Breast epithelium (tissue), 4 donors: ENCODE measurements at regions not wholly inside any gene's neighbourhood (a gene's known extent, or its start where the extent isn't known, plus 50 kb on each side); places are given as distances from the start of the nearest gene placed in this dataset.

Source experiments
- DNase-seq, 2 donors: peaks; one replicate each; pipeline ENCODE4 v3.0.0-alpha.2; 2019; ENCODE audit warnings: low spot score in 2 of 2
- H3K27ac ChIP-seq, 2 donors: fragments of 200-600 bp; sonication (generic) in 1 of 2; one replicate each; pipeline ENCODE4 v1.5.1; 2016 to 2019; ENCODE audit warnings: mild to moderate bottlenecking in 1 of 2
- H3K27me3 ChIP-seq, 2 donors: fragments of 200-600 bp; sonication (generic) in 1 of 2; one replicate each; pipeline versions ENCODE4 v1.5.1 to v1.6.0; 2017 to 2019; ENCODE audit warnings: control low read depth in 1 of 2, mild to moderate bottlenecking in 1 of 2
- H3K36me3 ChIP-seq: fragments of 200-600 bp; one replicate; pipeline ENCODE4 v1.5.1; 2019
- H3K4me1 ChIP-seq, 2 donors: fragments of 200-600 bp; sonication (generic); one replicate each; pipeline ENCODE4 v1.5.1; 2016 to 2019; ENCODE audit warnings: control low read depth in 1 of 2
- H3K4me3 ChIP-seq, 3 donors: fragments of 200-600 bp; sonication (generic); 1 replicate in 2 of 3; 2 replicates in 1 of 3; pipeline ENCODE4 v1.5.1; 2016 to 2019; ENCODE audit warnings: mild to moderate bottlenecking in 3 of 3, moderate library complexity in 2 of 3
- H3K9me3 ChIP-seq, 2 donors: fragments of 200-600 bp; sonication (generic) in 1 of 2; one replicate each; pipeline ENCODE4 v1.5.1; 2016 to 2019; ENCODE audit warnings: control low read depth in 1 of 2
- POLR2A ChIP-seq: fragments of 450-650 bp; IDR thresholded peaks from one replicate; pipeline ENCODE4 v1.6.1; 2016; ENCODE audit warnings: antibody characterized with exemption, mild to moderate bottlenecking, moderate library complexity
- POLR2AphosphoS5 ChIP-seq, 3 donors: sonication (generic); formaldehyde crosslinking; IDR thresholded peaks; one replicate each; pipeline ENCODE4 v1.6.1; 2017; ENCODE audit warnings: antibody characterized with exemption in 3 of 3
- intact Hi-C: fragments of 100-400 bp; cut with DNase I; formaldehyde crosslinking; loops from one replicate; pipeline ENCODE4 v1.15.1; 2023; ENCODE audit warnings: low total_unique reads
- TF ChIP-seq, protein P1 (sequence below), 3 donors: fragments of 450-650 bp; IDR thresholded peaks; one replicate each; pipeline ENCODE4 v1.5.1; 2016 to 2017; ENCODE audit warnings: antibody characterized with exemption in 3 of 3, mild to moderate bottlenecking in 3 of 3, moderate library complexity in 3 of 3

DNA sequence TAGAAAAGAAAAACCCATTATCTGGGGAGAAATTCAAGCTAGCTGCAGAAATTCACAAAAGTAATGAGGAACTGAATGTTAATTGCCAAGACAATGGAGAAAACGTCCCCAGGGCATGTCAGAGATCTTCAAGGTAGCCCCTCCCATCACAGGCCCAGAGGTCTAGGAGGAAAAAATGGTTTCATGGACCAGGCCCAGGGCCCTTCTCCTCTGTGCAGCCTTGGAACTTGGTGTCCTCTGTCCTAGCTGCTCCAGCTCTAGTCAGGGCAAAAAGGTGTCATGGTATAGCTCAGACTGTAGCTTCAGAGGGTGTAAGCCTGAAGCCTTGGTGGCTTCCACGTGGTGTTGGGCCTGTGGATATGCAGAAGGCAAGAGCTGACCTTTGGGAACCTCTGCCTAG, 411.8 kb downstream of the ADRA2A start:
- TF ChIP-seq, protein P1, sequence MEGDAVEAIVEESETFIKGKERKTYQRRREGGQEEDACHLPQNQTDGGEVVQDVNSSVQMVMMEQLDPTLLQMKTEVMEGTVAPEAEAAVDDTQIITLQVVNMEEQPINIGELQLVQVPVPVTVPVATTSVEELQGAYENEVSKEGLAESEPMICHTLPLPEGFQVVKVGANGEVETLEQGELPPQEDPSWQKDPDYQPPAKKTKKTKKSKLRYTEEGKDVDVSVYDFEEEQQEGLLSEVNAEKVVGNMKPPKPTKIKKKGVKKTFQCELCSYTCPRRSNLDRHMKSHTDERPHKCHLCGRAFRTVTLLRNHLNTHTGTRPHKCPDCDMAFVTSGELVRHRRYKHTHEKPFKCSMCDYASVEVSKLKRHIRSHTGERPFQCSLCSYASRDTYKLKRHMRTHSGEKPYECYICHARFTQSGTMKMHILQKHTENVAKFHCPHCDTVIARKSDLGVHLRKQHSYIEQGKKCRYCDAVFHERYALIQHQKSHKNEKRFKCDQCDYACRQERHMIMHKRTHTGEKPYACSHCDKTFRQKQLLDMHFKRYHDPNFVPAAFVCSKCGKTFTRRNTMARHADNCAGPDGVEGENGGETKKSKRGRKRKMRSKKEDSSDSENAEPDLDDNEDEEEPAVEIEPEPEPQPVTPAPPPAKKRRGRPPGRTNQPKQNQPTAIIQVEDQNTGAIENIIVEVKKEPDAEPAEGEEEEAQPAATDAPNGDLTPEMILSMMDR (IDR thresholded peaks at IDR 0.05), result no peak
- TF ChIP-seq POLR2AphosphoS5 (IDR thresholded peaks at IDR 0.05) (no peak), POLR2A (no peak)
- no peak overlapping the region for H3K4me3 ChIP-seq
- no peak for DNase-seq
- intact Hi-C loops, result no loop called here
- H3K36me3 ChIP-seq, result no peaks in the 10 kb centered on the region
- no peaks in the 10 kb centered on the region for H3K4me1 ChIP-seq
- peaks cover 25 to 43% of the 10 kb centered on the region in 2 donors for H3K9me3 ChIP-seq
- H3K27me3 ChIP-seq, result no peaks in the 10 kb centered on the region
- H3K27ac ChIP-seq, result no peak overlapping the region

DNA sequence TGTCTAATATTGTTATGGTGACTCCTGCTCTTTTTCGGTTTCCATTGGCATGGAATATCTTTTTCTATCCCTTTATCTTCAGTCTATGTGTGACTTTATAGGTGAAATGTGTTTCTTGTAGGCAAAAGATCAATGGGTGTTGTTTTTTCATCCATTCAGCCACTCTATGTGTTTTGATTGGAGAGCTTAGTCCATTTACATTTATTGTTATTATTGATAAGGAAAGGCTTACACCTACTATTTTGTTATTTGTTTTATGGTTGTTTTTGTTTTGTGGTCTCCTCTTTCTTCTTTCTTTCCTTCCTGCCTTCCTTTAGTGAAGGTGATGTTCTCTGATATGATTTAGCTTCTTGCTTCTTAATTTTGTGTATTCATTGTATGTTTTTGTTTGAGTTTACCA, 414.3 kb downstream of the ADRA2A start:
- no peak for TF ChIP-seq POLR2AphosphoS5 (IDR thresholded peaks at IDR 0.05)
- TF ChIP-seq, protein P1 (IDR thresholded peaks at IDR 0.05), result no peak
- no peak for TF ChIP-seq POLR2A
- DNase-seq, result no peak
- H3K4me1 ChIP-seq, result no peaks in the 10 kb centered on the region
- peaks cover 25 to 43% of the 10 kb centered on the region in 2 donors for H3K9me3 ChIP-seq
- no peaks in the 10 kb centered on the region for H3K27me3 ChIP-seq
- no peak overlapping the region for H3K27ac ChIP-seq
- no peak overlapping the region for H3K4me3 ChIP-seq
- intact Hi-C loops, result no loop called here
- H3K36me3 ChIP-seq, result no peaks in the 10 kb centered on the region

DNA sequence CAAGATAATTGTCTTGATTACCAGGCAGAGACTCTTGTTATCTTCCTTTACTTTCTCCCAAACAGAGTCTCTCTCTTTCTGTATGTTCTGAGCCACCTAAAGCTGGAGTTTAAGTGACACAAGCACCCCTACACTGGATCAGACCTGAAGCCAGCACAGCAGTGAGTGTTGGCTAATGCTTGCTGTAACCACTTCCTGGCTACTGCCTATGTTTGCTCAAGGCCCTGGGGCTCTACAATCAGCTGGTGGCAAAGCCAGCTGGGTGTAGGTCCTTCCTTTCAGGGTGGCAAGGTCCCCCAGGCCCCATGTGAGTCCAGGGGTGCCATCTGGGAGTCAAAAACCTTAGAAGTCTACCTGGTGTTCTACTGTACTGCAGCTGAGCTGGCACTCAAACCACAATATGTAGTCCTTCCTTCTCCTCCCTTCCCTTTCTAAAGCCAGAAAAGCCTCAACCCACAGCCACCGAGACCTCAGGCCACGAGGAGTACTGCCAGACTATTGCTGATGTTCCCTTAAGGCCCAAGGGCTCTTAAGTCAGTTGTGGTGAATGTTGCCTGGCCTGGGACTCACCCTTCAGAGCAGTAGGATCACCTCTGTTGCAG, 416.3 kb downstream of the ADRA2A start:
- TF ChIP-seq POLR2AphosphoS5 (IDR thresholded peaks at IDR 0.05), result no peak
- TF ChIP-seq, protein P1 (IDR thresholded peaks at IDR 0.05), result no peak
- no peak overlapping the region for H3K4me3 ChIP-seq
- H3K9me3 ChIP-seq, result peaks cover 18 to 40% of the 10 kb centered on the region in 2 donors
- no peaks in the 10 kb centered on the region for H3K4me1 ChIP-seq
- no peak for DNase-seq
- H3K27ac ChIP-seq, result no peak overlapping the region
- no peaks in the 10 kb centered on the region for H3K36me3 ChIP-seq
- intact Hi-C loops, result no loop called here
- no peaks in the 10 kb centered on the region for H3K27me3 ChIP-seq

DNA sequence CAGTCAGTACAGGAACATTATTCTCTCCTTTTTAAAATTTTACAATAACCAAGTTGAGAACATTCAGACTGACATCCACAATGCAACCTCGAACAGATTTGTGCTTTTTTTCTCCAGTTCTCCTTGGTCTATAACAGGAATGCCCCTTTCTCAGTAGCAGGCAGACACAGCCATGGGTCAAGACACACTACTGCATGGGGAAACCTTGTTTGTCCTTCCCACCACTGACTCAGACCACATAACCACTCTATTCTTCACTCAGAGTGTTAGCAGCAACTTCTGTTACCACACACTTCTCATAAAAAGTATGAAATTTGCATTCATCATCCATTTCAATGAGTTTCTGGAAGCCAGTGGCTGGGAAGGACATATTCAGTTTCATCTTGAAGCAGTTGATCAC, 421.7 kb downstream of the ADRA2A start:
- Histone ChIP-seq H3K36me3 (no peaks in the 10 kb centered on the region), H3K9me3 (peaks cover 0 to 6% of the 10 kb centered on the region in 2 donors), H3K27me3 (no peaks in the 10 kb centered on the region), H3K4me3 (no peak overlapping the region), H3K4me1 (no peaks in the 10 kb centered on the region), H3K27ac (no peak overlapping the region)
- DNase-seq, result no peak
- intact Hi-C loops, result no loop called here
- TF ChIP-seq POLR2AphosphoS5 (IDR thresholded peaks at IDR 0.05) (no peak), POLR2A (no peak)
- TF ChIP-seq, protein P1 (IDR thresholded peaks at IDR 0.05), result no peak

DNA sequence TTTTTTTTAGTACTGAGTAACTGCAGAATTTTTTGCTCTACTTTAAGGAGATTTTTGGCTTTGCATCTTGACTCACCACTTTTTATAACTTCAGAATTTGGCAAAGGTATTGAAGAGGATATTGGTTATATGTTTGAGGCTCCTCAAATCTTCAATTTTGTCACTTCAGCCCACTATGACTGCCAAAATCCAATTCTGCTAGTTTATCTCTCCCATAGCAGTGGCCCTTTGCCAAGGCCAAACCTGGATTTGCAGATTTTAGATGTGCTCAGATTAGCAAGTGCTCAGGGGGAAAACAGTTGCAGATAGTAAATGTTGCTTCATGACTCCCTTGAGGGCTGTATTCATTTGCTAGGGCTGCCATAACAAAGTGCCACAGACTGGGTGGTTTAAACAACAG, 427.5 kb downstream of the ADRA2A start:
- TF ChIP-seq, protein P1 (IDR thresholded peaks at IDR 0.05), result no peak
- TF ChIP-seq POLR2A (no peak), POLR2AphosphoS5 (IDR thresholded peaks at IDR 0.05) (no peak)
- no peaks in the 10 kb centered on the region for H3K36me3 ChIP-seq
- H3K9me3 ChIP-seq, result peaks cover 0 to 15% of the 10 kb centered on the region in 2 donors
- no peak overlapping the region for H3K27ac ChIP-seq
- no peak for DNase-seq
- intact Hi-C loops, result loop anchor here (5.0 kb wide), 1 partner anchor 217 kb away; no protein-coding TSS in a partner anchor
- no peak overlapping the region for H3K4me3 ChIP-seq
- no peaks in the 10 kb centered on the region for H3K27me3 ChIP-seq
- H3K4me1 ChIP-seq, result no peaks in the 10 kb centered on the region
